Peyer's patch (tissue), 4 donors: ENCODE measurements at regions not wholly inside any gene's neighbourhood (a gene's known extent, or its start where the extent isn't known, plus 50 kb on each side); places are given as distances from the start of the nearest gene placed in this dataset.

Experiments
- POLR2A ChIP-seq, 2 donors: fragments of 450-650 bp; IDR thresholded peaks; one replicate each; pipeline ENCODE4 v1.5.1; 2017; ENCODE audit warnings: antibody characterized with exemption in 2 of 2, mild to moderate bottlenecking in 2 of 2, moderate library complexity in 2 of 2
- TF ChIP-seq, protein P1 (sequence below), 6 experiments: fragments of 450-650 bp in 4 of 6; fragments of 200-600 bp in 2 of 6; sonication (generic) in 1 of 6; IDR thresholded peaks; one replicate each; pipeline ENCODE4 v1.5.1; 2017 to 2019; ENCODE audit warnings: antibody characterized with exemption in 6 of 6, mild to moderate bottlenecking in 3 of 6, moderate library complexity in 1 of 6

GRCh38 chr2:109998-110397 lies 63.7 kb upstream of the FAM110C start:
- TF ChIP-seq, protein P1, sequence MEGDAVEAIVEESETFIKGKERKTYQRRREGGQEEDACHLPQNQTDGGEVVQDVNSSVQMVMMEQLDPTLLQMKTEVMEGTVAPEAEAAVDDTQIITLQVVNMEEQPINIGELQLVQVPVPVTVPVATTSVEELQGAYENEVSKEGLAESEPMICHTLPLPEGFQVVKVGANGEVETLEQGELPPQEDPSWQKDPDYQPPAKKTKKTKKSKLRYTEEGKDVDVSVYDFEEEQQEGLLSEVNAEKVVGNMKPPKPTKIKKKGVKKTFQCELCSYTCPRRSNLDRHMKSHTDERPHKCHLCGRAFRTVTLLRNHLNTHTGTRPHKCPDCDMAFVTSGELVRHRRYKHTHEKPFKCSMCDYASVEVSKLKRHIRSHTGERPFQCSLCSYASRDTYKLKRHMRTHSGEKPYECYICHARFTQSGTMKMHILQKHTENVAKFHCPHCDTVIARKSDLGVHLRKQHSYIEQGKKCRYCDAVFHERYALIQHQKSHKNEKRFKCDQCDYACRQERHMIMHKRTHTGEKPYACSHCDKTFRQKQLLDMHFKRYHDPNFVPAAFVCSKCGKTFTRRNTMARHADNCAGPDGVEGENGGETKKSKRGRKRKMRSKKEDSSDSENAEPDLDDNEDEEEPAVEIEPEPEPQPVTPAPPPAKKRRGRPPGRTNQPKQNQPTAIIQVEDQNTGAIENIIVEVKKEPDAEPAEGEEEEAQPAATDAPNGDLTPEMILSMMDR (IDR thresholded peaks at IDR 0.05), result no peak
- no peak for TF ChIP-seq POLR2A (IDR thresholded peaks at IDR 0.05)
